Adrenal gland (tissue), 5 donors: ENCODE measurements at regions not wholly inside any gene's neighbourhood (a gene's known extent, or its start where the extent isn't known, plus 50 kb on each side); places are given as distances from the start of the nearest gene placed in this dataset.

Source experiments
- CTCF ChIP-seq, 6 experiments: fragments of 450-650 bp in 4 of 6; fragments of 200-600 bp in 2 of 6; sonication (generic) in 1 of 6; IDR thresholded peaks; 1 replicate in 5 of 6; 2 replicates in 1 of 6; pipeline versions ENCODE4 v1.5.1 to v1.8.0; 2016 to 2021; ENCODE audit warnings: antibody characterized with exemption in 6 of 6, mild to moderate bottlenecking in 2 of 6, moderate library complexity in 1 of 6
- POLR2A ChIP-seq, 2 donors: fragments of 450-650 bp; IDR thresholded peaks; one replicate each; pipeline ENCODE4 v1.6.1; 2017; ENCODE audit warnings: antibody characterized with exemption in 2 of 2, mild to moderate bottlenecking in 2 of 2, moderate library complexity in 1 of 2
- donor health status: DM: no; HTN: no; CAD: no.

GRCh38 chr2:177078855-177079254 is 133.7 kb upstream of the HNRNPA3 start:
- TF ChIP-seq CTCF (IDR thresholded peaks at IDR 0.05) (no peak), POLR2A (IDR thresholded peaks at IDR 0.05) (no peak)
